ENCODE measurements at regions not wholly inside any gene's neighbourhood (a gene's known extent, or its start where the extent isn't known, plus 50 kb on each side); places are given as distances from the start of the nearest gene placed in this dataset.
"Not testable (repeated sequence)": the region's sequence is repeated elsewhere in the genome, so short reads cannot be mapped to it uniquely, and the experiment has no call there.

GRCh38 chr14:71804992-71805391 lies 127.2 kb upstream of the RGS6 start:
- TF ChIP-seq, protein P1, sequence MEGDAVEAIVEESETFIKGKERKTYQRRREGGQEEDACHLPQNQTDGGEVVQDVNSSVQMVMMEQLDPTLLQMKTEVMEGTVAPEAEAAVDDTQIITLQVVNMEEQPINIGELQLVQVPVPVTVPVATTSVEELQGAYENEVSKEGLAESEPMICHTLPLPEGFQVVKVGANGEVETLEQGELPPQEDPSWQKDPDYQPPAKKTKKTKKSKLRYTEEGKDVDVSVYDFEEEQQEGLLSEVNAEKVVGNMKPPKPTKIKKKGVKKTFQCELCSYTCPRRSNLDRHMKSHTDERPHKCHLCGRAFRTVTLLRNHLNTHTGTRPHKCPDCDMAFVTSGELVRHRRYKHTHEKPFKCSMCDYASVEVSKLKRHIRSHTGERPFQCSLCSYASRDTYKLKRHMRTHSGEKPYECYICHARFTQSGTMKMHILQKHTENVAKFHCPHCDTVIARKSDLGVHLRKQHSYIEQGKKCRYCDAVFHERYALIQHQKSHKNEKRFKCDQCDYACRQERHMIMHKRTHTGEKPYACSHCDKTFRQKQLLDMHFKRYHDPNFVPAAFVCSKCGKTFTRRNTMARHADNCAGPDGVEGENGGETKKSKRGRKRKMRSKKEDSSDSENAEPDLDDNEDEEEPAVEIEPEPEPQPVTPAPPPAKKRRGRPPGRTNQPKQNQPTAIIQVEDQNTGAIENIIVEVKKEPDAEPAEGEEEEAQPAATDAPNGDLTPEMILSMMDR (IDR thresholded peaks at IDR 0.05; ENCODE audit: low read length, missing control alignments) = no peak
- no peak for DNase-seq (ENCODE audit: low read depth)

DNA sequence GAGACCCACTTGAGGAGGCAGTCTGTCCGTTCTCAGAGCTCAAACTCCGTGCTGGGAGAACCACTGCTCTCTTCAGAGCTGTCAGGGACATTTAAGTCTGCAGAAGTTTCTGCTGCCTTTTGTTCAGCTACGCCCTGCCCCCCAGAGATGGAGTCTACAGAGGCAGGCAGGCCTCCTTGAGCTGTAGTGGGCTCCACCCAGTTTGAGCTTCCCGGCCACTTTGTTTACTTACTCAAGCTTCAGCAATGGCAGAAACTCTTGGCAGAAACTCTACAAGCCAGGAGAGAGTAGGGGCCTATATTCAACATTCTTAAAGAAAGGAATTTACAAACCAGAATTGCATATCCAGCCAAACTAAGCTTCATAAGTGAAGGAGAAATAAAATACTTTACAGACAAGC lies 125.2 kb upstream of the RGS6 start:
- DNase-seq (ENCODE audit: low read depth) = peak; percentile 14
- not testable (repeated sequence) for H3K4me3 ChIP-seq (replicated peaks; ENCODE audit: low read depth, low read length)

More at GRCh38 chr14:71804992-71805391, 127.2 kb upstream of the RGS6 start:
- H3K4me3 ChIP-seq (replicated peaks; ENCODE audit: low read depth, low read length) = no peak overlapping the region

GRCh38 chr14:71810800-71811199 lies 121.4 kb upstream of the RGS6 start:
- H3K4me3 ChIP-seq (replicated peaks; ENCODE audit: low read depth, low read length); DNase-seq (ENCODE audit: low read depth): not testable (repeated sequence)

DNA sequence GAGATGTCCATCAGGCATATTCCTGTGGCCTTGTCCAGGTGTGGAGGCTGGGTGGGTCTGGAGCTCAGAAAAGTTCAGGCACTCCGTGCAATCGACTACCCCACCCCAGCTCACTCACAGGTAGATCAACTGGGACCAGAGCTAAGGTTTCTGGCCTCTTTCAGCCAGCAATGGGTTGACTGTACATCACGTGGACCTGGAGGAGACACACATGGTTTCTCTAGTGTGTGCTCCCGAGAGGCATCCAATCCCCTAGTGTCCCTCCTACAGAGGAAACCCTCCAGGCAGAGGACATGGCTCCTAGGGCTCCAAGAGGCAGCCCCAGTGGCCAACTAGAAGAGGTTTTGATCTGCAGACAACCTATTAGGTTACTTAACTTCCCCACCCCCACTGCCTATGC lies 119.5 kb upstream of the RGS6 start:
- H3K4me3 ChIP-seq (replicated peaks; ENCODE audit: low read depth, low read length) = no peak overlapping the region
- no peak for DNase-seq (ENCODE audit: low read depth)
- TF ChIP-seq, protein P1 (IDR thresholded peaks at IDR 0.05; ENCODE audit: low read length, missing control alignments) = no peak

DNA sequence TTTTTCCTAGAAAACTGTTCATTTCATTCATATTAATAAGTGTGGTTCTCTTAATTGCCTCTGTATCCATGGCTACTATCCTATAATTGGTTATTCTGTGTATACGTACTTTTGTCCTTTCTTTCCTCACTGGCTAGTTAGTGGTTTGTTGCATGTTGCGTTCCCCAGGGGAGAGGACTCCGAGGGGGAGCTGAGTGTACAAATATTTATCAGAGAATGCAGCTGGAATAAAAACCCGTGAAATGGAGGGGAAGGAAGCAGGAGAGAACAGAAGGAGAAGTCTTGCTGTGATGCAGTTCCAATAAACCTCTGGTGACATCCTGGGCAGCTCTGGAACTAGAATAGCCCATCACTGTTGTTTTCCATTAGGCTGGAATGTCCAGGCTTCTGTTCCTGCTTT lies 117.1 kb upstream of the RGS6 start:
- H3K4me3 ChIP-seq (replicated peaks; ENCODE audit: low read depth, low read length) = no peak overlapping the region
- no peak for DNase-seq (ENCODE audit: low read depth)
- TF ChIP-seq, protein P1 (IDR thresholded peaks at IDR 0.05; ENCODE audit: low read length, missing control alignments) = no peak

GRCh38 chr14:71824816-71825215 lies 107.4 kb upstream of the RGS6 start:
- DNase-seq (ENCODE audit: low read depth) = no peak
- TF ChIP-seq, protein P1 (IDR thresholded peaks at IDR 0.05; ENCODE audit: low read length, missing control alignments) = no peak
- H3K4me3 ChIP-seq (replicated peaks; ENCODE audit: low read depth, low read length) = no peak overlapping the region

DNA sequence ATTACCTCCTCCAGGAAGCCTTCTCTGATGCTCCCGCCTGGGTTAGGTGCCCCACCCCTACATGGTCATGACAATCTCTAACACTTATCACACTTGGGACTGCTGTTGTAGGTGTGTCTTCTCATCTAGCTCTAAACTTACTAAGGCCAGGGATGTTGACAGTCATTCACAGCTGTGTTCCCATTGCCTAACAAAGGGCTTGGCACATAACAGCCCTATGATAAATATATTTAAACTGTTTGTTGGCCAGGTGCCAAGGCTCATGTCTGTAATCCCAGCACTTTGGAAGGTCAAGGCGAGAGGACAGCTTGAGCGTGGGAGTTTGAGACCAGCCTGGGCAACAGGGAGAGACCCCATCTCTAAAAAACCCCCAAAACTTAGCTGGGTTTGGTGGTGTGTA lies 98.8 kb upstream of the RGS6 start:
- TF ChIP-seq, protein P1 (IDR thresholded peaks at IDR 0.05; ENCODE audit: low read length, missing control alignments) = no peak
- H3K4me3 ChIP-seq (replicated peaks; ENCODE audit: low read depth, low read length) = no peak overlapping the region
- DNase-seq (ENCODE audit: low read depth) = no peak

- TF ChIP-seq, protein P1 (IDR thresholded peaks at IDR 0.05; ENCODE audit: low read length, missing control alignments) = no peak
- DNase-seq (ENCODE audit: low read depth) = no peak
- H3K4me3 ChIP-seq (replicated peaks; ENCODE audit: low read depth, low read length) = no peak overlapping the region
Measured at GRCh38 chr14:71834284-71835204, 97.7 kb upstream of the RGS6 start.

Measured in fibroblast of pulmonary artery (primary cell).